GM18907 (cell line): ENCODE measurements at regions not wholly inside any gene's neighbourhood (a gene's known extent, or its start where the extent isn't known, plus 50 kb on each side); places are given as distances from the start of the nearest gene placed in this dataset.

Experiments used
- ATAC-seq: cut with Tn5 transposase; IDR thresholded peaks from one replicate; pipeline ENCODE4 v1.9.1; 2021; ENCODE audit warnings: mild to moderate bottlenecking, moderate library complexity; ENCODE audit not compliant: unreplicated experiment

GRCh38 chr16:85480727-85481101 lies 132.4 kb upstream of the GSE1 start:
- ATAC-seq = no peak

GRCh38 chr16:85481206-85481605 lies 131.9 kb upstream of the GSE1 start:
- ATAC-seq = no peak

- no peak for ATAC-seq
These were observed 131.4 kb upstream of the GSE1 start for GRCh38 chr16:85481738-85482137.

- no peak for ATAC-seq
These were observed 129.7 kb upstream of the GSE1 start for GRCh38 chr16:85483424-85483823.

- no peak for ATAC-seq
These were observed 128.5 kb upstream of the GSE1 start for GRCh38 chr16:85484347-85485300.

GRCh38 chr16:85485379-85485778 lies 127.7 kb upstream of the GSE1 start:
- ATAC-seq = no peak

- no peak for ATAC-seq
These were observed 126.7 kb upstream of the GSE1 start for GRCh38 chr16:85486256-85486915.

GRCh38 chr16:85488414-85488813 lies 124.7 kb upstream of the GSE1 start:
- no peak for ATAC-seq

GRCh38 chr16:85490407-85491057 lies 122.6 kb upstream of the GSE1 start:
- ATAC-seq = no peak

GRCh38 chr16:85491058-85491771 lies 121.9 kb upstream of the GSE1 start:
- ATAC-seq = no peak

GRCh38 chr16:85491798-85492294 lies 121.3 kb upstream of the GSE1 start:
- no peak for ATAC-seq

- no peak for ATAC-seq
These were observed 120.7 kb upstream of the GSE1 start for GRCh38 chr16:85492295-85492864.

- ATAC-seq = no peak
These were observed 118.8 kb upstream of the GSE1 start for GRCh38 chr16:85494315-85494714.

- no peak for ATAC-seq
These were observed 117.9 kb upstream of the GSE1 start for GRCh38 chr16:85495259-85495658.

- ATAC-seq = no peak
These were observed 117.1 kb upstream of the GSE1 start for GRCh38 chr16:85495823-85496538.

- ATAC-seq = no peak
These were observed 115.4 kb upstream of the GSE1 start for GRCh38 chr16:85497622-85498314.

GRCh38 chr16:85498607-85499006 lies 114.5 kb upstream of the GSE1 start:
- ATAC-seq = peak; percentile 76

- ATAC-seq = no peak
These were observed 112.9 kb upstream of the GSE1 start for GRCh38 chr16:85500220-85500619.

- no peak for ATAC-seq
These were observed 111.2 kb upstream of the GSE1 start for GRCh38 chr16:85501900-85502299.
